Bone marrow (tissue), 2 donors: ENCODE measurements at regions not wholly inside any gene's neighbourhood (a gene's known extent, or its start where the extent isn't known, plus 50 kb on each side); places are given as distances from the start of the nearest gene placed in this dataset.

Experiments
- DNase-seq, 2 donors: peaks; one replicate each; lab custom pipeline; 2025; lab: John Stamatoyannopoulos, UW

GRCh38 chr20:57059055-57059596, 207.3 kb downstream of the BMP7 start:
- no peak for DNase-seq

GRCh38 chr20:57060407-57061050, 205.9 kb downstream of the BMP7 start:
- no peak for DNase-seq

GRCh38 chr20:57061051-57061900, 205.2 kb downstream of the BMP7 start:
- no peak for DNase-seq

GRCh38 chr20:57062241-57062640, 204.2 kb downstream of the BMP7 start:
- DNase-seq: no peak

- no peak for DNase-seq
Observed at GRCh38 chr20:57062696-57063270, 203.7 kb downstream of the BMP7 start.

- DNase-seq: no peak
Observed at GRCh38 chr20:57064836-57065235, 201.6 kb downstream of the BMP7 start.

- DNase-seq: no peak
Observed at GRCh38 chr20:57065646-57066045, 200.8 kb downstream of the BMP7 start.

GRCh38 chr20:57066126-57066900, 200.1 kb downstream of the BMP7 start:
- no peak for DNase-seq

GRCh38 chr20:57069442-57069841, 197.0 kb downstream of the BMP7 start:
- DNase-seq: no peak

- DNase-seq: no peak
Observed at GRCh38 chr20:57070296-57070695, 196.1 kb downstream of the BMP7 start.

- DNase-seq: no peak
Observed at GRCh38 chr20:57071283-57071731, 195.1 kb downstream of the BMP7 start.

GRCh38 chr20:57071954-57072583, 194.4 kb downstream of the BMP7 start:
- DNase-seq: no peak

- DNase-seq: no peak
Observed at GRCh38 chr20:57073402-57073801, 193.0 kb downstream of the BMP7 start.

GRCh38 chr20:57074386-57074785, 192.1 kb downstream of the BMP7 start:
- DNase-seq: no peak

GRCh38 chr20:57075181-57075580, 191.3 kb downstream of the BMP7 start:
- no peak for DNase-seq

- DNase-seq: no peak
Observed at GRCh38 chr20:57075603-57076002, 190.8 kb downstream of the BMP7 start.

GRCh38 chr20:57076152-57076652, 190.2 kb downstream of the BMP7 start:
- DNase-seq: no peak

- DNase-seq: no peak
Observed at GRCh38 chr20:57076951-57077350, 189.5 kb downstream of the BMP7 start.

GRCh38 chr20:57078116-57078515, 188.3 kb downstream of the BMP7 start:
- DNase-seq: no peak

- no peak for DNase-seq
Observed at GRCh38 chr20:57079031-57080005, 187.1 kb downstream of the BMP7 start.
